Nephron (organoid): ENCODE measurements at regions not wholly inside any gene's neighbourhood (a gene's known extent, or its start where the extent isn't known, plus 50 kb on each side); places are given as distances from the start of the nearest gene placed in this dataset.

Experiments used
- H3K27ac Mint-ChIP-seq, 3 experiments: 2 replicates each; pipeline ENCODE4 v1.8.0; 2020; ENCODE audit warnings: mixed read lengths in 3 of 3, mild to moderate bottlenecking in 2 of 3, moderate library complexity in 1 of 3
- H3K27me3 Mint-ChIP-seq: 2 replicates; pipeline ENCODE4 v1.8.0; 2021; ENCODE audit warnings: low read depth, mild to moderate bottlenecking, moderate library complexity, mixed read lengths
- H3K36me3 Mint-ChIP-seq: 2 replicates; pipeline ENCODE4 v1.8.0; 2020; ENCODE audit warnings: low read depth, mixed read lengths
- H3K4me1 Mint-ChIP-seq: 2 replicates; pipeline ENCODE4 v1.8.0; 2020; ENCODE audit warnings: mixed read lengths
- H3K4me3 Mint-ChIP-seq, 3 experiments: 2 replicates each; pipeline ENCODE4 v1.8.0; 2020; ENCODE audit warnings: mild to moderate bottlenecking in 3 of 3, mixed read lengths in 3 of 3, moderate library complexity in 2 of 3
- H3K9me3 Mint-ChIP-seq: 2 replicates; pipeline ENCODE4 v1.8.0; 2020; ENCODE audit warnings: mixed read lengths
- CTCF ChIP-seq, 3 experiments: fragments of 200-600 bp; sonication (generic); IDR thresholded peaks; one replicate each; pipeline ENCODE4 v1.5.0; 2021; ENCODE audit warnings: antibody characterized with exemption in 3 of 3; ENCODE audit not compliant: unreplicated experiment in 3 of 3

DNA sequence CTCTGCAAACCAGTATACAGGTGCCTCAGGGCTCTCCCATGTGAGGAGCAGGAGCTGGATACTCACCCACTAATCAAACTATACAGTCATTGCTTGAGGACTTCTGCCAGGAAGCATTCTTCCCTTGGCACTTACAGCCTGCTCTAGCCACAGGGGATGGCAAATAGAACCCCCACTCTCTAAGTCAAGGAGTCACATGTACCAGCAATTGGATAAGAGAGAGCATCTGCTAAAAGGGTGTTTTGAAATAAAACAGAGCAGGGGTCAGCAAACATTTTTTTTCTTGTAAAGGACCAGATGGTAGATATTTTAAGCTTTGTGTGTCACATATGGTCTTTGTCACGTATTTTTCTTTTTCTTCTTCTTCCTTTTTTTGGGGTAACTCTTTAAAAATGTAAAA is 865.2 kb upstream of the GHITM start:
- Mint-ChIP-seq H3K4me3 (no peak overlapping the region), H3K4me1 (no peaks in the 10 kb centered on the region), H3K27ac (no peak overlapping the region), H3K9me3 (no peaks in the 10 kb centered on the region), H3K27me3 (no peaks in the 10 kb centered on the region), H3K36me3 (no peaks in the 10 kb centered on the region)
- no peak for TF ChIP-seq CTCF (IDR thresholded peaks at IDR 0.05; ENCODE audit: unreplicated experiment in 3 of 3)

DNA sequence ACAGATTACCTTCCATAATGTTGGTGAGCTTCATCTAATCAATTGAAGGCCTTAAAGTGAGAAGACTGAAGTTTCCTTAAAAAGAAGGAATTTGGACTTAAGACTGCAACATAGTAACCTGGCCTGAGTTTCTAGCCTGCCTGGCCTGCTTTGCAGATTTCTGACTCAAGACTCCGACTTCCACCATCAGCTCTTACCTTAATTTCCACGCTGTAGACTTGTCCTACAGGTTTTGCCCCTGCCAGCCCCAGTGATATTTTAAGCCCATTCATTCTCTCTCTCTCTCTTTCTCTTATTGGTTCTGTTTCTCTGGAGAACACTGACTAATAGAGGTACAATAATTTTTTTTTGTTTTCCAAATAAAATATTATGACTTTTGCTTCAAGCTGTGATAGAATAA is 862.3 kb upstream of the GHITM start:
- Mint-ChIP-seq H3K36me3 (no peaks in the 10 kb centered on the region), H3K27ac (no peak overlapping the region), H3K4me1 (no peaks in the 10 kb centered on the region), H3K9me3 (no peaks in the 10 kb centered on the region), H3K4me3 (no peak overlapping the region), H3K27me3 (no peaks in the 10 kb centered on the region)
- no peak for TF ChIP-seq CTCF (IDR thresholded peaks at IDR 0.05; ENCODE audit: unreplicated experiment in 3 of 3)

GRCh38 chr10:83283151-83283550 is 856.2 kb upstream of the GHITM start:
- H3K4me3 Mint-ChIP-seq, result no peak overlapping the region
- peaks cover 10% of the 10 kb centered on the region for H3K9me3 Mint-ChIP-seq
- H3K4me1 Mint-ChIP-seq, result no peaks in the 10 kb centered on the region
- no peak for TF ChIP-seq CTCF (IDR thresholded peaks at IDR 0.05; ENCODE audit: unreplicated experiment in 3 of 3)
- H3K36me3 Mint-ChIP-seq, result no peaks in the 10 kb centered on the region
- no peaks in the 10 kb centered on the region for H3K27me3 Mint-ChIP-seq
- H3K27ac Mint-ChIP-seq, result no peak overlapping the region

DNA sequence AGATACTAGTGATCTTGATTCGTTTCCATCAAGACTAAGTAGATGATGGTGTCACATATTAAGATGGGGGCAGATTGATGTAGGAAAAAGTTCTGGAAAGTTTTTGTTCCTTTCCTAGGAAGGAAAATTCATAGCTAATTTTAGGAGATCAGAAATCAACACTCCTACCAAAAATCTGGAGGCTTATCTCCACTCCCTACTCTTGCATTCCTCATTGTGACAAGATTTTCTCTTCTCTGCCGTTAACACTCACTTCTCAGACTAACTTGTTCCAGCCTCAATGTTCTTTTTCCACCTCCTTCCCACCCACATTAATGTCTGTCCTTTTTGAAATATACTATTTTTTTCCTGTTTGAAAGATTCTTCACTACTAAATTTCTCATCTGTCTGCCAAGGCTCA is 851.9 kb upstream of the GHITM start:
- TF ChIP-seq CTCF (IDR thresholded peaks at IDR 0.05; ENCODE audit: unreplicated experiment in 3 of 3), result no peak
- H3K4me3 Mint-ChIP-seq, result no peak overlapping the region
- no peaks in the 10 kb centered on the region for H3K27me3 Mint-ChIP-seq
- peaks cover 10% of the 10 kb centered on the region for H3K9me3 Mint-ChIP-seq
- no peaks in the 10 kb centered on the region for H3K36me3 Mint-ChIP-seq
- no peak overlapping the region for H3K27ac Mint-ChIP-seq
- no peaks in the 10 kb centered on the region for H3K4me1 Mint-ChIP-seq

DNA sequence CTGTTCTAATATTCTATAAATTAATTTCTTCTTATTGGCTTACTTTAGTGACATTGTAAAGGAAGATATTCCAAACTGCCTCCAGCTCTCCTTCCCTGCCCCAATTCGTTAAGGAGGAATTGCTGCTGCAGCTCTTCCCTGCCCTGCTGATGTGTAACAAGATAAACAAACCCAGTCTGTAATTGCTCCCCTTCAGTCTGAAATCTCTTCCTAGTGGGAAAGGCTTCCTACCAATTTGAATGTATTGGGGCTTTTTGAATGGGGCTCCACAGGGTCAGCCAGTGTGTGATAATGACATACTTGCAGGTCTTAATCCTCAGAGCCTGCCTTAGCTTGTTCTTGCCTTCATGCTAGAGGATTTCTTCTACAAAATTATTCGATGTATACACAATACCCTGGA is 849.9 kb upstream of the GHITM start:
- no peaks in the 10 kb centered on the region for H3K36me3 Mint-ChIP-seq
- no peak overlapping the region for H3K4me3 Mint-ChIP-seq
- H3K27me3 Mint-ChIP-seq, result no peaks in the 10 kb centered on the region
- H3K27ac Mint-ChIP-seq, result no peak overlapping the region
- peaks cover 12% of the 10 kb centered on the region for H3K9me3 Mint-ChIP-seq
- H3K4me1 Mint-ChIP-seq, result no peaks in the 10 kb centered on the region
- no peak for TF ChIP-seq CTCF (IDR thresholded peaks at IDR 0.05; ENCODE audit: unreplicated experiment in 3 of 3)

- no peaks in the 10 kb centered on the region for H3K4me1 Mint-ChIP-seq
- no peak overlapping the region for H3K27ac Mint-ChIP-seq
- peaks cover 12% of the 10 kb centered on the region for H3K9me3 Mint-ChIP-seq
- H3K4me3 Mint-ChIP-seq, result no peak overlapping the region
- TF ChIP-seq CTCF (IDR thresholded peaks at IDR 0.05; ENCODE audit: unreplicated experiment in 3 of 3), result no peak
- H3K27me3 Mint-ChIP-seq, result no peaks in the 10 kb centered on the region
- no peaks in the 10 kb centered on the region for H3K36me3 Mint-ChIP-seq
These were observed 849.4 kb upstream of the GHITM start for GRCh38 chr10:83289948-83290347.
